PC-3 (cell line): ENCODE measurements at regions not wholly inside any gene's neighbourhood (a gene's known extent, or its start where the extent isn't known, plus 50 kb on each side); places are given as distances from the start of the nearest gene placed in this dataset.

Experiments
- EZH2 ChIP-seq: fragments of 300-600 bp; sonication (generic); IDR thresholded peaks from one replicate; pipeline ENCODE4 v1.6.1; 2017; ENCODE audit warnings: antibody characterized with exemption, mild to moderate bottlenecking, low read length; ENCODE audit not compliant: unreplicated experiment
- EZH2phosphoT487 ChIP-seq: fragments of 300-600 bp; sonication (generic); IDR thresholded peaks from 2 replicates; pipeline ENCODE4 v1.6.1; 2018; ENCODE audit warnings: mild to moderate bottlenecking, antibody characterized with exemption, low read length, borderline replicate concordance
- TF ChIP-seq, protein P1 (sequence below): fragments of 300-600 bp; sonication (generic); conservative IDR thresholded peaks from 2 replicates; pipeline ENCODE4 v1.5.1; 2017; ENCODE audit warnings: antibody characterized with exemption, low read depth, mild to moderate bottlenecking, low read length

DNA sequence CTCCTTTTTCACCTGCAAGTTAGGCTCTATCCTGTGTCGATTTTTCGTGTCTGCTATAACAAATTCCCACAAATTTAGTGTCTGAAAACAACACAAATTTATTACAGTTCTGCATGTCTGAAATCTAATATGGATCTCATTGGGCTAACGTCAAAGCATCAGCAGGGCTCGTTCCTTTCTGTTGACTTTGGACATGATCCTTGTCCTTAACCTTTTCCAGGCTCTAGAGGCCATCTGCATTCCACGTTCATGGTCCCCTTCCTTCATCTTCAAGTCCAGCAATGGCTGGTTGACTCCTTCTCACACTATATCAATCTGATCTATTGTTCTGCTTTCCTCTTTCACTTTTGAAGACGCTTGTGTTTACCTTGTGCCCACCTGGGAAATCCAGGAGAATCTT is 165.7 kb upstream of the RARB start:
- TF ChIP-seq, protein P1, sequence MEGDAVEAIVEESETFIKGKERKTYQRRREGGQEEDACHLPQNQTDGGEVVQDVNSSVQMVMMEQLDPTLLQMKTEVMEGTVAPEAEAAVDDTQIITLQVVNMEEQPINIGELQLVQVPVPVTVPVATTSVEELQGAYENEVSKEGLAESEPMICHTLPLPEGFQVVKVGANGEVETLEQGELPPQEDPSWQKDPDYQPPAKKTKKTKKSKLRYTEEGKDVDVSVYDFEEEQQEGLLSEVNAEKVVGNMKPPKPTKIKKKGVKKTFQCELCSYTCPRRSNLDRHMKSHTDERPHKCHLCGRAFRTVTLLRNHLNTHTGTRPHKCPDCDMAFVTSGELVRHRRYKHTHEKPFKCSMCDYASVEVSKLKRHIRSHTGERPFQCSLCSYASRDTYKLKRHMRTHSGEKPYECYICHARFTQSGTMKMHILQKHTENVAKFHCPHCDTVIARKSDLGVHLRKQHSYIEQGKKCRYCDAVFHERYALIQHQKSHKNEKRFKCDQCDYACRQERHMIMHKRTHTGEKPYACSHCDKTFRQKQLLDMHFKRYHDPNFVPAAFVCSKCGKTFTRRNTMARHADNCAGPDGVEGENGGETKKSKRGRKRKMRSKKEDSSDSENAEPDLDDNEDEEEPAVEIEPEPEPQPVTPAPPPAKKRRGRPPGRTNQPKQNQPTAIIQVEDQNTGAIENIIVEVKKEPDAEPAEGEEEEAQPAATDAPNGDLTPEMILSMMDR, result no peak
- TF ChIP-seq EZH2phosphoT487, result no peak
- no peak for TF ChIP-seq EZH2
